Hepatocyte (in vitro differentiated cells): ENCODE measurements at regions not wholly inside any gene's neighbourhood (a gene's known extent, or its start where the extent isn't known, plus 50 kb on each side); places are given as distances from the start of the nearest gene placed in this dataset.

ENCODE experiments used
- EZH2 ChIP-seq: fragments of 200-600 bp; sonication (generic); IDR thresholded peaks from 2 replicates; pipeline ENCODE4 v1.6.1; 2016; ENCODE audit warnings: antibody characterized with exemption, mild to moderate bottlenecking, borderline replicate concordance
- TF ChIP-seq, protein P1 (sequence below): fragments of 200-600 bp; sonication (generic); IDR thresholded peaks from 2 replicates; pipeline ENCODE4 v1.5.1; 2016; ENCODE audit warnings: antibody characterized with exemption, mild to moderate bottlenecking; ENCODE audit not compliant: poor library complexity

DNA sequence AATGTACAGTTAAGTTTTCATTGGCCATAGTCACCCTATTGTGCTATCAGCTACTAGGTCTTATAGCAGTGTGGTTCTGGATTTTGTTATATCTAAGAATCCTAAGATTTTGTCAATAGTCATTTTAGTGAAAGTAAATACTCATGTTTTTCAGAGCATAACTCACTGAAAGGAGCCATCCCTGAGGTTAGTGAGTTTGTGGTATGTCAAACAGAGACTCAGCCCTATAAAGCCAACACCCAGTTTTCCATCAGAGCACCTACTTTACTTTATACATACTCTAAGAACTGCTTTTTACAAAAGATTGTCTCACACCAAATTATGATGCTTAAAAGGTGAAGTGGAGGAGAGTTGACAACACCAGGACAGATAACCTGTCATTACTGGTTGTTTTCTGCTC lies 686.3 kb upstream of the LRFN5 start:
- TF ChIP-seq, protein P1, sequence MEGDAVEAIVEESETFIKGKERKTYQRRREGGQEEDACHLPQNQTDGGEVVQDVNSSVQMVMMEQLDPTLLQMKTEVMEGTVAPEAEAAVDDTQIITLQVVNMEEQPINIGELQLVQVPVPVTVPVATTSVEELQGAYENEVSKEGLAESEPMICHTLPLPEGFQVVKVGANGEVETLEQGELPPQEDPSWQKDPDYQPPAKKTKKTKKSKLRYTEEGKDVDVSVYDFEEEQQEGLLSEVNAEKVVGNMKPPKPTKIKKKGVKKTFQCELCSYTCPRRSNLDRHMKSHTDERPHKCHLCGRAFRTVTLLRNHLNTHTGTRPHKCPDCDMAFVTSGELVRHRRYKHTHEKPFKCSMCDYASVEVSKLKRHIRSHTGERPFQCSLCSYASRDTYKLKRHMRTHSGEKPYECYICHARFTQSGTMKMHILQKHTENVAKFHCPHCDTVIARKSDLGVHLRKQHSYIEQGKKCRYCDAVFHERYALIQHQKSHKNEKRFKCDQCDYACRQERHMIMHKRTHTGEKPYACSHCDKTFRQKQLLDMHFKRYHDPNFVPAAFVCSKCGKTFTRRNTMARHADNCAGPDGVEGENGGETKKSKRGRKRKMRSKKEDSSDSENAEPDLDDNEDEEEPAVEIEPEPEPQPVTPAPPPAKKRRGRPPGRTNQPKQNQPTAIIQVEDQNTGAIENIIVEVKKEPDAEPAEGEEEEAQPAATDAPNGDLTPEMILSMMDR, result no peak
- no peak for TF ChIP-seq EZH2
